ENCODE measurements at regions not wholly inside any gene's neighbourhood (a gene's known extent, or its start where the extent isn't known, plus 50 kb on each side); places are given as distances from the start of the nearest gene placed in this dataset.

- TF ChIP-seq CTCF (IDR thresholded peaks at IDR 0.05), result no peak
- TF ChIP-seq POLR2AphosphoS5 (IDR thresholded peaks at IDR 0.05; ENCODE audit: low read depth, low read length), result no peak
- no peak for TF ChIP-seq REST (IDR thresholded peaks at IDR 0.05; ENCODE audit: insufficient read depth in 1 of 2, low read depth in 2 of 2, low read length in 1 of 2)
- no peak for TF ChIP-seq TCF7L2 (IDR thresholded peaks at IDR 0.05; ENCODE audit: low read depth, low read length)
- TF ChIP-seq SIN3A (IDR thresholded peaks at IDR 0.05; ENCODE audit: borderline replicate concordance, insufficient read depth, low read depth, low read length), result no peak
These were observed 97.1 kb upstream of the EPHA7 start for GRCh38 chr6:93516441-93516840.
